HAP-1 (cell line): ENCODE measurements at regions not wholly inside any gene's neighbourhood (a gene's known extent, or its start where the extent isn't known, plus 50 kb on each side); places are given as distances from the start of the nearest gene placed in this dataset.

Experiments
- DNase-seq, 2 experiments: peaks; one replicate each; pipeline ENCODE4 v3.0.0-alpha.2; 2016 to 2020; ENCODE audit warnings: low spot score in 2 of 2
- H3K27me3 ChIP-seq: fragments of 250-450 bp; sonication (Bioruptor Pico); 2 replicates; pipeline ENCODE4 v1.5.1; 2020; ENCODE audit warnings: low read depth, mild to moderate bottlenecking, moderate library complexity
- H3K36me3 ChIP-seq: fragments of 250-450 bp; sonication (Bioruptor Pico); replicated peaks from 2 replicates; pipeline ENCODE4 v1.5.1; 2020; ENCODE audit warnings: mild to moderate bottlenecking
- H3K4me1 ChIP-seq: fragments of 250-450 bp; sonication (Bioruptor Pico); 2 replicates; pipeline ENCODE4 v1.5.1; 2020; ENCODE audit warnings: mild to moderate bottlenecking
- H3K4me3 ChIP-seq: fragments of 250-450 bp; sonication (Bioruptor Pico); 2 replicates; pipeline ENCODE4 v1.5.1; 2020; ENCODE audit warnings: mild to moderate bottlenecking, moderate library complexity
- H3K9me3 ChIP-seq: fragments of 250-450 bp; sonication (Bioruptor Pico); 2 replicates; pipeline ENCODE4 v1.5.1; 2020; ENCODE audit warnings: mild to moderate bottlenecking, moderate library complexity
- in situ Hi-C: fragments of 300-500 bp; cut with MboI; formaldehyde crosslinking; loops from 3 replicates; pipeline ENCODE4 v1.14.3; 2020; ENCODE audit warnings: low sequenced_read_pairs, inconsistent platforms, mixed read lengths

GRCh38 chr16:79805621-79806020, 205.1 kb upstream of the MAF start:
- in situ Hi-C loops, result no loop called here
- DNase-seq, result no peak
- H3K4me1 ChIP-seq, result no peaks in the 10 kb centered on the region
- 0 out of 2 replicates have a peak, but pooled peaks cover 2% of the 10 kb centered on the region for H3K9me3 ChIP-seq
- no peak overlapping the region for H3K4me3 ChIP-seq
- H3K36me3 ChIP-seq, result no peaks in the 10 kb centered on the region
- H3K27me3 ChIP-seq, result no peaks in the 10 kb centered on the region

- Histone ChIP-seq H3K27me3 (no peaks in the 10 kb centered on the region), H3K4me3 (no peak overlapping the region), H3K4me1 (no peaks in the 10 kb centered on the region), H3K36me3 (no peaks in the 10 kb centered on the region), H3K9me3 (no peaks in the 10 kb centered on the region)
- in situ Hi-C loops, result no loop called here
- DNase-seq, result no peak
These were observed 201.1 kb upstream of the MAF start for GRCh38 chr16:79801646-79802045.

- DNase-seq, result no peak
- H3K9me3 ChIP-seq, result no peaks in the 10 kb centered on the region
- in situ Hi-C loops, result no loop called here
- H3K4me1 ChIP-seq, result no peaks in the 10 kb centered on the region
- H3K4me3 ChIP-seq, result no peak overlapping the region
- H3K36me3 ChIP-seq, result no peaks in the 10 kb centered on the region
- H3K27me3 ChIP-seq, result no peaks in the 10 kb centered on the region
These were observed 199.6 kb upstream of the MAF start for GRCh38 chr16:79800016-79800608.

- no peaks in the 10 kb centered on the region for H3K36me3 ChIP-seq
- in situ Hi-C loops, result no loop called here
- no peaks in the 10 kb centered on the region for H3K27me3 ChIP-seq
- no peak overlapping the region for H3K4me3 ChIP-seq
- H3K9me3 ChIP-seq, result no peaks in the 10 kb centered on the region
- no peak for DNase-seq
- H3K4me1 ChIP-seq, result no peaks in the 10 kb centered on the region
These were observed 198.0 kb upstream of the MAF start for GRCh38 chr16:79798416-79799053.

- H3K9me3 ChIP-seq, result no peaks in the 10 kb centered on the region
- DNase-seq, result no peak
- H3K4me3 ChIP-seq, result no peak overlapping the region
- H3K36me3 ChIP-seq, result no peaks in the 10 kb centered on the region
- H3K4me1 ChIP-seq, result no peaks in the 10 kb centered on the region
- no peaks in the 10 kb centered on the region for H3K27me3 ChIP-seq
- in situ Hi-C loops, result no loop called here
These were observed 196.9 kb upstream of the MAF start for GRCh38 chr16:79797486-79797885.

GRCh38 chr16:79795556-79795955, 195.0 kb upstream of the MAF start:
- in situ Hi-C loops, result no loop called here
- H3K4me3 ChIP-seq, result no peak overlapping the region

GRCh38 chr16:79794941-79795340, 194.4 kb upstream of the MAF start:
- in situ Hi-C loops, result no loop called here
- no peaks in the 10 kb centered on the region for H3K36me3 ChIP-seq
- H3K9me3 ChIP-seq, result no peaks in the 10 kb centered on the region
- H3K27me3 ChIP-seq, result no peaks in the 10 kb centered on the region
- no peak overlapping the region for H3K4me3 ChIP-seq
- no peaks in the 10 kb centered on the region for H3K4me1 ChIP-seq
- DNase-seq, result no peak

More at GRCh38 chr16:79795556-79795955, 195.0 kb upstream of the MAF start:
- H3K4me1 ChIP-seq, result no peaks in the 10 kb centered on the region
- no peak for DNase-seq
- no peaks in the 10 kb centered on the region for H3K9me3 ChIP-seq
- H3K36me3 ChIP-seq, result no peaks in the 10 kb centered on the region
- no peaks in the 10 kb centered on the region for H3K27me3 ChIP-seq

- H3K4me3 ChIP-seq, result no peak overlapping the region
- in situ Hi-C loops, result no loop called here
- no peaks in the 10 kb centered on the region for H3K4me1 ChIP-seq
These were observed 192.3 kb upstream of the MAF start for GRCh38 chr16:79792664-79793351.

GRCh38 chr16:79792076-79792475, 191.5 kb upstream of the MAF start:
- Histone ChIP-seq H3K9me3 (no peaks in the 10 kb centered on the region), H3K36me3 (no peaks in the 10 kb centered on the region), H3K27me3 (no peaks in the 10 kb centered on the region), H3K4me1 (no peaks in the 10 kb centered on the region), H3K4me3 (no peak overlapping the region)
- in situ Hi-C loops, result no loop called here
- no peak for DNase-seq

More at GRCh38 chr16:79792664-79793351, 192.3 kb upstream of the MAF start:
- H3K27me3 ChIP-seq, result no peaks in the 10 kb centered on the region
- DNase-seq, result no peak
- H3K36me3 ChIP-seq, result no peaks in the 10 kb centered on the region
- H3K9me3 ChIP-seq, result no peaks in the 10 kb centered on the region

- H3K36me3 ChIP-seq, result no peaks in the 10 kb centered on the region
- H3K9me3 ChIP-seq, result no peaks in the 10 kb centered on the region
- H3K27me3 ChIP-seq, result no peaks in the 10 kb centered on the region
- no peaks in the 10 kb centered on the region for H3K4me1 ChIP-seq
- in situ Hi-C loops, result no loop called here
- DNase-seq, result no peak
- H3K4me3 ChIP-seq, result no peak overlapping the region
These were observed 190.3 kb upstream of the MAF start for GRCh38 chr16:79790854-79791253.

- in situ Hi-C loops, result no loop called here
- DNase-seq, result no peak
These were observed 188.4 kb upstream of the MAF start for GRCh38 chr16:79788949-79789348.

GRCh38 chr16:79786389-79786788, 185.9 kb upstream of the MAF start:
- in situ Hi-C loops, result no loop called here
- Histone ChIP-seq H3K27me3 (no peaks in the 10 kb centered on the region), H3K36me3 (no peaks in the 10 kb centered on the region), H3K4me3 (no peak overlapping the region), H3K4me1 (no peaks in the 10 kb centered on the region), H3K9me3 (no peaks in the 10 kb centered on the region)
- no peak for DNase-seq

More at GRCh38 chr16:79788949-79789348, 188.4 kb upstream of the MAF start:
- no peaks in the 10 kb centered on the region for H3K27me3 ChIP-seq
- H3K4me1 ChIP-seq, result no peaks in the 10 kb centered on the region
- no peak overlapping the region for H3K4me3 ChIP-seq
- H3K36me3 ChIP-seq, result no peaks in the 10 kb centered on the region
- no peaks in the 10 kb centered on the region for H3K9me3 ChIP-seq

- Histone ChIP-seq H3K4me1 (no peaks in the 10 kb centered on the region), H3K27me3 (no peaks in the 10 kb centered on the region), H3K4me3 (no peak overlapping the region), H3K9me3 (no peaks in the 10 kb centered on the region), H3K36me3 (no peaks in the 10 kb centered on the region)
- DNase-seq, result no peak
- in situ Hi-C loops, result no loop called here
These were observed 183.5 kb upstream of the MAF start for GRCh38 chr16:79784007-79784406.

- H3K27me3 ChIP-seq, result no peaks in the 10 kb centered on the region
- DNase-seq, result no peak
- no peak overlapping the region for H3K4me3 ChIP-seq
- H3K9me3 ChIP-seq, result no peaks in the 10 kb centered on the region
- no peaks in the 10 kb centered on the region for H3K36me3 ChIP-seq
- H3K4me1 ChIP-seq, result no peaks in the 10 kb centered on the region
- in situ Hi-C loops, result no loop called here
These were observed 177.1 kb upstream of the MAF start for GRCh38 chr16:79777679-79778078.
